Upper lobe of right lung (tissue), 1 donor: ENCODE measurements at regions not wholly inside any gene's neighbourhood (a gene's known extent, or its start where the extent isn't known, plus 50 kb on each side); places are given as distances from the start of the nearest gene placed in this dataset.
"Not testable (repeated sequence)": the region's sequence is repeated elsewhere in the genome, so short reads cannot be mapped to it uniquely, and the experiment has no call there.

ENCODE experiments used
- ATAC-seq: fragments of 200-7000 bp; cut with Tn5 transposase; one replicate; pipeline ENCODE4 v1.9.1; 2020; ENCODE audit warnings: mild to moderate bottlenecking, moderate library complexity
- DNase-seq: peaks from one replicate; pipeline ENCODE4 v3.0.0-alpha.2; 2020
- H3K27ac ChIP-seq: fragments of 200-600 bp; one replicate; pipeline ENCODE4 v1.8.0; 2022
- H3K27me3 ChIP-seq: fragments of 200-600 bp; one replicate; pipeline ENCODE4 v1.8.0; 2022; ENCODE audit warnings: mild to moderate bottlenecking
- H3K36me3 ChIP-seq: fragments of 200-600 bp; one replicate; pipeline ENCODE4 v1.8.0; 2022
- H3K4me1 ChIP-seq: fragments of 200-600 bp; one replicate; pipeline ENCODE4 v1.8.0; 2022
- H3K4me3 ChIP-seq: fragments of 200-600 bp; one replicate; pipeline ENCODE4 v1.8.0; 2022; ENCODE audit warnings: mild to moderate bottlenecking
- H3K9me3 ChIP-seq: fragments of 200-600 bp; one replicate; pipeline ENCODE4 v1.8.0; 2022
- intact Hi-C: fragments of 100-400 bp; cut with DNase I; formaldehyde crosslinking; loops from one replicate; pipeline ENCODE4 v1.11.0; 2022
- TF ChIP-seq, protein P1 (sequence below): fragments of 200-600 bp; IDR thresholded peaks from one replicate; pipeline ENCODE4 v1.8.0; 2022; ENCODE audit warnings: antibody characterized with exemption
- donor health status: DM: no; HTN: yes; CAD: no; lungs with severe emphysema.

GRCh38 chr6:137573739-137574138, 79.5 kb upstream of the OLIG3 start:
- Histone ChIP-seq H3K27ac (no peak overlapping the region), H3K4me1 (no peaks in the 10 kb centered on the region), H3K4me3 (no peak overlapping the region), H3K27me3 (no peaks in the 10 kb centered on the region), H3K36me3 (no peaks in the 10 kb centered on the region), H3K9me3 (no peaks in the 10 kb centered on the region)
- intact Hi-C loops, result no loop called here
- TF ChIP-seq, protein P1, sequence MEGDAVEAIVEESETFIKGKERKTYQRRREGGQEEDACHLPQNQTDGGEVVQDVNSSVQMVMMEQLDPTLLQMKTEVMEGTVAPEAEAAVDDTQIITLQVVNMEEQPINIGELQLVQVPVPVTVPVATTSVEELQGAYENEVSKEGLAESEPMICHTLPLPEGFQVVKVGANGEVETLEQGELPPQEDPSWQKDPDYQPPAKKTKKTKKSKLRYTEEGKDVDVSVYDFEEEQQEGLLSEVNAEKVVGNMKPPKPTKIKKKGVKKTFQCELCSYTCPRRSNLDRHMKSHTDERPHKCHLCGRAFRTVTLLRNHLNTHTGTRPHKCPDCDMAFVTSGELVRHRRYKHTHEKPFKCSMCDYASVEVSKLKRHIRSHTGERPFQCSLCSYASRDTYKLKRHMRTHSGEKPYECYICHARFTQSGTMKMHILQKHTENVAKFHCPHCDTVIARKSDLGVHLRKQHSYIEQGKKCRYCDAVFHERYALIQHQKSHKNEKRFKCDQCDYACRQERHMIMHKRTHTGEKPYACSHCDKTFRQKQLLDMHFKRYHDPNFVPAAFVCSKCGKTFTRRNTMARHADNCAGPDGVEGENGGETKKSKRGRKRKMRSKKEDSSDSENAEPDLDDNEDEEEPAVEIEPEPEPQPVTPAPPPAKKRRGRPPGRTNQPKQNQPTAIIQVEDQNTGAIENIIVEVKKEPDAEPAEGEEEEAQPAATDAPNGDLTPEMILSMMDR, result no peak
- no peak for ATAC-seq
- DNase-seq, result no peak

DNA sequence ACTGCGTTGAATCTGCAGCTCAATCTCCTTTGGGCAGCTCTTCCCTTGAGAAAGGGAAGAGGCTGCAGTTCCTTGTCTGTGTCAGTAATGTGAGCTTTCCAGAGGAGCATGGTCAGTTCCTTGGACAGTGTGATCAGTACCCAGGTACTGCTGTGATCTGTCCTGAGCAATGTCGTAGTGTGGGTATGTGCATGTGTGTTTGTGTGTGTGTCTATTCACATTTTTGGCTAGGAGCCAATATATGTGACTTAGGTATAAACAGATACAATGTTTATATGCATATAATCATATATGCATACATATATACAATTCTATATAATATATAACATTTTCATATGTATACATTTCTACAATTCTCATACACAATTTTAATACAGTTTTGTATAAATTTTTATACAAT, 85.4 kb upstream of the OLIG3 start:
- H3K4me1 ChIP-seq, result no peaks in the 10 kb centered on the region
- H3K36me3 ChIP-seq, result no peaks in the 10 kb centered on the region
- H3K27ac ChIP-seq, result no peak overlapping the region
- H3K9me3 ChIP-seq, result no peaks in the 10 kb centered on the region
- H3K27me3 ChIP-seq, result no peaks in the 10 kb centered on the region
- no peak for DNase-seq
- intact Hi-C loops, result no loop called here
- ATAC-seq, result no peak
- TF ChIP-seq, protein P1, result no peak
- no peak overlapping the region for H3K4me3 ChIP-seq

GRCh38 chr6:137581019-137581707, 87.0 kb upstream of the OLIG3 start:
- intact Hi-C loops, result no loop called here
- H3K27ac ChIP-seq, result no peak overlapping the region
- H3K9me3 ChIP-seq, result no peaks in the 10 kb centered on the region
- H3K36me3 ChIP-seq, result no peaks in the 10 kb centered on the region
- no peaks in the 10 kb centered on the region for H3K27me3 ChIP-seq
- ATAC-seq (peak; percentile 57), DNase-seq (no peak)
- TF ChIP-seq, protein P1, result no peak
- no peak overlapping the region for H3K4me3 ChIP-seq
- H3K4me1 ChIP-seq, result no peaks in the 10 kb centered on the region

DNA sequence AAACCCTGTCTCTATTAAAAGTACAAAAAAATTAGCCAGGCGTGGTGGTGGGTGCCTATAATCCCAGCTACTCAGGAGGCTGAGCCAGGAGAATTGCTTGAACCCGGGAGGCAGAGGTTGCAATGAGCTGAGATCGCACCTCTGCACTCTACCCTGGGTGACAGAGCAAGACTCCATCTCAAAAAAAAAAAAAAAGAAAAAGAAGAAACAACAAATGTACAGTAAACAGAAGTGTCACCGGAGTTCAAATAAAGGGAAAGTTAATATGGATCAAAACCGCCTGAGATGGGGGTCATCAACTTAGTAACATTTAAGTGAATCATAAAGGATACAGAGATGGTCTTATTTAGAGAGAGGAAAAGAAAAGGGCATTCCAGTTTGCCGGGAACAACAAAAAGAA, 89.3 kb upstream of the OLIG3 start:
- ATAC-seq, H3K9me3 ChIP-seq, H3K36me3 ChIP-seq, H3K27ac ChIP-seq, H3K27me3 ChIP-seq, intact Hi-C loops, H3K4me1 ChIP-seq, DNase-seq, H3K4me3 ChIP-seq: not testable (repeated sequence)

DNA sequence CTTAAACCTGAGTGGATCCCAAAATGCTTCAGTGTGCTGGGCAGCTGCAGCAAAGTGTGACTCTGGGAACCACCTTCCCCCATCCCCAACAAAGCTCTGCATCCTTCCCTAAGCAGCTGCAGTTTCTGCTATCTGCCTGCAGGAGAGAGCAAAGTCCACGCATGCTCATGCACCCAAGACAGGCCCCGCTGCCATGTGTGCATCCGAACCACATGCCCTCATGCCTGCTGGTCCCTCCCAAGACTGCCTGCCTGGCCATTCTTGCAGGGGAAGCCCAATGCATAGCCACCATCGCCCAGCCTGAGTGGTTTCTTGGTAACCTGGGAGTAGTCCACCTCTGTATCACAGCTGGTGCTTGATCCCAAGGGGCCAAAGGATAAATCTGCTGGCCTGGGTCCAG, 94.3 kb upstream of the OLIG3 start:
- Histone ChIP-seq H3K4me3 (no peak overlapping the region), H3K9me3 (no peaks in the 10 kb centered on the region), H3K36me3 (no peaks in the 10 kb centered on the region), H3K27me3 (no peaks in the 10 kb centered on the region), H3K27ac (no peak overlapping the region), H3K4me1 (no peaks in the 10 kb centered on the region)
- DNase-seq (no peak), ATAC-seq (no peak)
- TF ChIP-seq, protein P1, result no peak
- intact Hi-C loops, result no loop called here

- DNase-seq (no peak), ATAC-seq (peak; percentile 87)
- H3K4me3 ChIP-seq, result no peak overlapping the region
- H3K4me1 ChIP-seq, result no peaks in the 10 kb centered on the region
- intact Hi-C loops, result no loop called here
- H3K27ac ChIP-seq, result no peak overlapping the region
- no peaks in the 10 kb centered on the region for H3K36me3 ChIP-seq
- H3K9me3 ChIP-seq, result no peaks in the 10 kb centered on the region
- TF ChIP-seq, protein P1, result peak; percentile 48
- H3K27me3 ChIP-seq, result no peaks in the 10 kb centered on the region
Measured at GRCh38 chr6:137589067-137589848, 95.1 kb upstream of the OLIG3 start.
